OCI-LY3 (cell line): ENCODE measurements at regions not wholly inside any gene's neighbourhood (a gene's known extent, or its start where the extent isn't known, plus 50 kb on each side); places are given as distances from the start of the nearest gene placed in this dataset.

Experiments
- H2AFZ ChIP-seq: fragments of 200-600, 300-600 bp; shearing (Covaris generic); 2 replicates; pipeline ENCODE4 v1.6.0; 2014; ENCODE audit warnings: antibody characterized with exemption, low read depth, low read length
- H3K27ac ChIP-seq: fragments of 200-600, 300-600 bp; sonication (generic); 2 replicates; pipeline ENCODE4 v1.5.1; 2014; ENCODE audit warnings: mild to moderate bottlenecking, low read length, moderate library complexity, mixed read lengths
- H3K27me3 ChIP-seq: fragments of 200-600, 300-600 bp; sonication (generic); 2 replicates; pipeline ENCODE4 v1.6.1; 2014; ENCODE audit warnings: low read depth, low read length, mixed read lengths
- H3K36me3 ChIP-seq: fragments of 200-600, 300-600 bp; sonication (generic); replicated peaks from 2 replicates; pipeline ENCODE3; 2014; ENCODE audit warnings: low read depth, low read length, mixed read lengths
- H3K4me1 ChIP-seq: fragments of 300-600, 200-600 bp; sonication (generic); 2 replicates; pipeline ENCODE4 v1.6.1; 2014; ENCODE audit warnings: low read length, mixed read lengths
- H3K4me2 ChIP-seq: fragments of 200-600, 300-600 bp; sonication (generic); 2 replicates; pipeline ENCODE4 v1.6.1; 2014; ENCODE audit warnings: low read length, mixed read lengths
- H3K4me3 ChIP-seq: fragments of 300-600, 200-600 bp; sonication (generic); 2 replicates; pipeline ENCODE4 v1.5.1; 2014; ENCODE audit warnings: antibody characterized with exemption, mild to moderate bottlenecking, low read length, moderate library complexity
- H3K79me2 ChIP-seq: fragments of 300-600, 200-600 bp; shearing (Covaris generic); 2 replicates; pipeline ENCODE4 v1.6.1; 2014; ENCODE audit warnings: mild to moderate bottlenecking, low read length, mixed read lengths
- H3K9ac ChIP-seq: fragments of 300-600, 200-600 bp; shearing (Covaris generic); 2 replicates; pipeline ENCODE4 v1.6.0; 2014; ENCODE audit warnings: mild to moderate bottlenecking, low read length, moderate library complexity
- H3K9me3 ChIP-seq: fragments of 200-600, 300-600 bp; shearing (Covaris generic); 2 replicates; pipeline ENCODE4 v1.6.1; 2014; ENCODE audit warnings: low read length, mixed read lengths; ENCODE audit not compliant: insufficient read depth
- H4K20me1 ChIP-seq: fragments of 200-600, 300-600 bp; sonication (generic); 2 replicates; pipeline ENCODE4 v1.6.1; 2016; ENCODE audit warnings: low read length, mixed read lengths; ENCODE audit not compliant: insufficient read depth
- CTCF ChIP-seq: fragments of 200-600, 300-600 bp; sonication (generic); IDR thresholded peaks from 2 replicates; pipeline ENCODE4 v1.5.1; 2014; ENCODE audit warnings: antibody characterized with exemption, low read length, low read depth
- EZH2phosphoT487 ChIP-seq: fragments of 200-600 bp; shearing (Covaris generic); IDR thresholded peaks from 2 replicates; pipeline ENCODE4 v1.6.1; 2018; ENCODE audit warnings: antibody characterized with exemption, mixed run types, low read depth

- TF ChIP-seq CTCF = no peak
- TF ChIP-seq EZH2phosphoT487 = no peak
- H3K4me3 ChIP-seq = no peak overlapping the region
- no peaks in the 10 kb centered on the region for H4K20me1 ChIP-seq
- H3K9me3 ChIP-seq = no peaks in the 10 kb centered on the region
- H2AFZ ChIP-seq = no peak overlapping the region
- no peaks in the 10 kb centered on the region for H3K27me3 ChIP-seq
- no peaks in the 10 kb centered on the region for H3K79me2 ChIP-seq
- H3K27ac ChIP-seq = no peak overlapping the region
- H3K36me3 ChIP-seq = no peaks in the 10 kb centered on the region
- no peak overlapping the region for H3K4me2 ChIP-seq
- H3K4me1 ChIP-seq = no peaks in the 10 kb centered on the region
- H3K9ac ChIP-seq = no peak overlapping the region
These were observed 545.8 kb downstream of the LIG4 start for GRCh38 chr13:107669391-107669993.

GRCh38 chr13:107665926-107666458 lies 549.3 kb downstream of the LIG4 start:
- Histone ChIP-seq H3K27ac (no peak overlapping the region), H3K27me3 (no peaks in the 10 kb centered on the region), H3K4me1 (no peaks in the 10 kb centered on the region), H3K9me3 (no peaks in the 10 kb centered on the region), H3K9ac (no peak overlapping the region), H3K79me2 (no peaks in the 10 kb centered on the region), H4K20me1 (no peaks in the 10 kb centered on the region), H2AFZ (no peak overlapping the region), H3K36me3 (no peaks in the 10 kb centered on the region), H3K4me3 (no peak overlapping the region), H3K4me2 (no peak overlapping the region)
- TF ChIP-seq CTCF (no peak), EZH2phosphoT487 (no peak)

- Histone ChIP-seq H3K4me2 (peak overlapping the region; percentile 43), H3K4me1 (0 out of 2 replicates have a peak, but pooled peaks cover 4% of the 10 kb centered on the region), H2AFZ (peak overlapping the region; percentile 30; the same call in 1 of the 2 replicates), H3K27ac (no peak overlapping the region), H3K9me3 (no peaks in the 10 kb centered on the region), H3K4me3 (peak overlapping the region; percentile 30; the same call in 1 of the 2 replicates), H3K36me3 (no peaks in the 10 kb centered on the region), H3K27me3 (no peaks in the 10 kb centered on the region), H3K79me2 (no peaks in the 10 kb centered on the region), H4K20me1 (no peaks in the 10 kb centered on the region), H3K9ac (no peak overlapping the region)
- TF ChIP-seq CTCF (peak; percentile 96), EZH2phosphoT487 (no peak)
These were observed 565.1 kb downstream of the LIG4 start for GRCh38 chr13:107650081-107650701.

GRCh38 chr13:107649079-107649478 lies 566.3 kb downstream of the LIG4 start:
- Histone ChIP-seq H3K79me2 (no peaks in the 10 kb centered on the region), H3K4me3 (no peak overlapping the region), H4K20me1 (no peaks in the 10 kb centered on the region), H3K36me3 (no peaks in the 10 kb centered on the region), H3K9ac (no peak overlapping the region), H3K27ac (no peak overlapping the region), H3K4me2 (no peak overlapping the region), H3K27me3 (no peaks in the 10 kb centered on the region), H3K9me3 (no peaks in the 10 kb centered on the region), H2AFZ (no peak overlapping the region), H3K4me1 (0 out of 2 replicates have a peak, but pooled peaks cover 4% of the 10 kb centered on the region)
- no peak for TF ChIP-seq EZH2phosphoT487
- no peak for TF ChIP-seq CTCF
